GM19467 (cell line): ENCODE measurements at regions not wholly inside any gene's neighbourhood (a gene's known extent, or its start where the extent isn't known, plus 50 kb on each side); places are given as distances from the start of the nearest gene placed in this dataset.
"Not testable (repeated sequence)": the region's sequence is repeated elsewhere in the genome, so short reads cannot be mapped to it uniquely, and the experiment has no call there.

ENCODE experiments used
- ATAC-seq: cut with Tn5 transposase; IDR thresholded peaks from one replicate; pipeline ENCODE4 v1.9.1; 2021; ENCODE audit warnings: mild to moderate bottlenecking, moderate library complexity; ENCODE audit not compliant: unreplicated experiment

DNA sequence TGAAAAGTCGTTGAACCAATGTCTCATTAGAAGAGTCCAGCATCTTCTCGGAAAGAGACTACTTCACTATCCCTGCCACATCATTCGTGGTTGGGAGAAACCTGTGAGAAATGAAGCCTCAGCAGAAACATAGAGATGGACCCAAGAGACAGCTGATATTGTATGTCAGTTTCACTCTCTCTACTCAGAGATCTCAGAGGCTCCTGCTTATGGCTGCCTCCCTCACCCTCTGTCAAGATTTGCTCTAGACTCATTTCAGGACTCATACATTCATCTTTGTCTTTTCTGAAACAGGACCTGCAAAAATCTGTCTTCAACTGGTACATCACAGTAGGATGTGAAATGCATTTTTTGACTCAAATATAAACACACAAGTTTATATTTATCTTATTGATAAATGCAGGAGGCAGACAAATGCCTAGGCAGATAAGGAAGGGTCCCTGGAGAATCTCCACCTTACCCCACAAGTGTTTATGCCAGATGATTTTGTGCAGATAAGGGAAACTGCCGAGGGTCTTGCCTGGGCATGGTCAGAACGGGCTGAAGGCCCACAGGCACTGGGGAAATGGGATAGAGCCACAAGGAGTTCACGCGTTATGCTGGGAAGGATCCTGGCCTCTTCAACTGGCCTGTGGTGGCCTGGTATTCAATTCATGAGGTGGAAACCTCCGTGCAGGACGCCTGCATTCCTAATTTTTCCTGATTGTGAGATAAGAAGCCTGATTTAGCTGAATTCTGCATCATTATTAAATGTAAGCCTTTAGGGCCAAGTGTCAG, 1834.0 kb upstream of the PCDH20 start:
- ATAC-seq: no peak

GRCh38 chr13:63236667-63237396, 1821.2 kb upstream of the PCDH20 start:
- not testable (repeated sequence) for ATAC-seq

DNA sequence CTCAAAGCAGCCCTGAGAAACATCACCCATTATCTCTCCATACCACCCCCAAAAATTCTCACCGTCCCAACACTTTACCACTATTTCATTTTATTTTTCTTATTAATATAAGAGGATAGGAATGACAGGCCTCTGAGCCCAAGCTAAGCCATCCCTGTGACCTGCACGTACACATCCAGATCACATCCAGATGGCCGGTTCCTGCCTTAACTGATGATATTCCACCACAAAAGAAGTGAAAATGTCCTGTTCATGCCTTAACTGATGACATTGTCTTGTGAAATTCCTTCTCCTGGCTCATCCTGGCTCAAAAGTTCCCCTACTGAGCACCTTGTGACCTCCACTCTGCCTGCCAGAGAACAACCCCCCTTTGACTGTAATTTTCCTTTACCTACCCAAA, 1802.9 kb upstream of the PCDH20 start:
- not testable (repeated sequence) for ATAC-seq

DNA sequence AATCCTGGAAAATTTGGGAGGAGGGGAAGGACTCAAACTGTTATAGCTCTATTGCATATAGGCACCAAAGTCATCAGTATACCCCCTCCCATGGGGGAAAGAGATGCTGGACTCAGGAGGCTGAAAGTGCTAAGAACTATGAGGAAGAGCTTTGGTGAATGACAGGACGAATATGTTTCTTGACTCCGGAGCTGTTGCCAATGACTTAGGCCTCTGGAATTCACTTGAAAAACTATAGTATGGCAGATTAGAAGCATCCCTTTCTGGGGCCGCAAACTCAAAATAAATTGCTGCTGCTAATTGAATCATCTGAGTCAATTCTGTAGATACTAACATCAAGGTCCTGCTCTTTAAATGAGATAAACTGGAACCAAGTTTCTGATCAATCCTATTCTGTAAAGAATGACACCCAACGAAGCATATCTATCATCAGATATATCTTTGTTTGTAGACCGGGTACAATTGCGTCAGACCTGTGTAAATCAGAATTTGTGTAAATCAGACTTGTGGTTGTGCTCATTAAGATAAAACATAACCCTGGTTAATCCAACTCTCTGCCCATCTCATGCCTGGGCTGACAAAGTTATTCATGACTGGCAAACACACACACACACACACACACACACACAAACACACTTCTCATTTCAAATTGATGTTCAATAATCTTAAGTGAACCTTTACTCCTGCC, 1793.8 kb upstream of the PCDH20 start:
- no peak for ATAC-seq

GRCh38 chr13:63208826-63209225, 1793.2 kb upstream of the PCDH20 start:
- ATAC-seq: no peak

DNA sequence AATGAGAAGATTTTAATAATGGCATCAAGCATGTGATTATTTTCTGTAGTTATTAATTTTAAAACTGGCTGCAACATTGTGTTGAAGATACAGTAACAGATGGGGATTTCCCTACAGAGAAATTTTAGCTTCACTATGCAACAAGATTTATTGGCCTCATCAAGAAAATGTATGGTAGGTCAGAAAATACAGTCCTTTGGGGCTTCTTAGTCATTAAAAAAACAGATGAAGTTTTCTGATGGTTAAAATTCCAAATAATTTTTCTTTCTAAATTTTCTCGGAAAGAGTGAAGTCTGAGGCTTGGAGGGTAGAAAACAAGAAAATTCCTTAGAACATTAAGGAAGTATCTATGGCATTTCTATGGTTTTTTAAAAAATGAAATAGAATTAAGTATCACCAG, 1790.8 kb upstream of the PCDH20 start:
- no peak for ATAC-seq

- ATAC-seq: no peak
Observed at GRCh38 chr13:63201493-63201892, 1785.8 kb upstream of the PCDH20 start.

DNA sequence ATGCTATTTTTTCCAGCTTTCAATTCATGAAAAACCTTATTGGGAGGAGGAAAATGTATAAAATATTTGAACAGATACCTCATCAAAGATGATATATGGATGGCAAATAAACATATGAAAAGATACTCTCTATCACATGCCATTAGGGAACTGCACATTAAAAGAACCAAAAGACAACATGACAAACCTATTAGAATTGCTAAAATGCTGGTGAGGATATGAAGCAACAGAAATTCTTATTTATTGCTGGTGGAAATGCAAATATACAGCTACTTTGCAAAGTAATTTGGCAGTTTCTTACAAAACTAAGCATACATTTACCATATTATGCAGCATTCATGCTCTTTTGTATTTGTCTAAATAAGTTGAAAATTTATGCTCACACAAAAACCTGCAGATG, 1783.9 kb upstream of the PCDH20 start:
- no peak for ATAC-seq

DNA sequence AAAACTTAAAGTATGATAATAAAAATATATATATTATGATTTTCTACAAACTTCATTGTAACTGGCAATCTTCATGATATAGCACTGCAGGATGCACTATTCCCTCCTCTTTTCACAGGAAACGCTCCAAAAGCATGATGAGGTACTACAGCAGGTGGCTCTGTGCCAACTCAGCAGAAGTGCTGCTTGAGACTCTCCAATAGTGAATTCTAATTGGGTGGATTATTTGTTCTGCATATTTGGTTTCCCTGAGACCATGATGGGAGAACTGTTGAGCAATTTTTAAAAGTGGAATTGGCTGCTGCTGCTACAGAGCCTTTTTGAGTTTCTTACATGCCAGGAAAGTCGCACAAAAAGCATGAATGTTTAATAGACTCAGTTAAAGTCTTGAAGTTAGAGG, 1782.4 kb upstream of the PCDH20 start:
- no peak for ATAC-seq

- ATAC-seq: no peak
Observed at GRCh38 chr13:63195726-63196125, 1780.1 kb upstream of the PCDH20 start.

- no peak for ATAC-seq
Observed at GRCh38 chr13:63190742-63191141, 1775.1 kb upstream of the PCDH20 start.

GRCh38 chr13:63190219-63190618, 1774.6 kb upstream of the PCDH20 start:
- ATAC-seq: no peak

DNA sequence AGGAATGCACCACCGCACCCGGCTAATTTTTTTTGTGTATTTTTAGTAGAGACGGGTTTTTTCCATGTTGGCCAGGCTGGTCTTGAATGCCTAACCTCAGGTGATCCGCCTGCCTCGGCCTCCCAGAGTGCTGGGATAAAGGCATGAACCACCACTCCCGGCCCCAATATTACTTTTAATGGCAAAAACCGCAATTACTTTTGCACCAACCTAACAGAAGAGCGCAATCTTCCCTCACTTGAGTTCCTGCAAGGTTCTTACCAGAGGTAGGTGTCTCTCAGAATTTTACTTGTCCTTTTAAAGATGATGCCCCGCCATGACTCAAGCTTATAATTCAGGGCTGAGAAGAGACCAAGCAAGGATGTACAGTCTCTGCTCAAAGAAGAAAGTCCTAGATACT, 1774.1 kb upstream of the PCDH20 start:
- ATAC-seq: no peak

- no peak for ATAC-seq
Observed at GRCh38 chr13:63184693-63185092, 1769.0 kb upstream of the PCDH20 start.

- ATAC-seq: no peak
Observed at GRCh38 chr13:63175536-63175935, 1759.9 kb upstream of the PCDH20 start.

GRCh38 chr13:63167699-63168337, 1752.2 kb upstream of the PCDH20 start:
- no peak for ATAC-seq

GRCh38 chr13:63166345-63166744, 1750.7 kb upstream of the PCDH20 start:
- no peak for ATAC-seq

DNA sequence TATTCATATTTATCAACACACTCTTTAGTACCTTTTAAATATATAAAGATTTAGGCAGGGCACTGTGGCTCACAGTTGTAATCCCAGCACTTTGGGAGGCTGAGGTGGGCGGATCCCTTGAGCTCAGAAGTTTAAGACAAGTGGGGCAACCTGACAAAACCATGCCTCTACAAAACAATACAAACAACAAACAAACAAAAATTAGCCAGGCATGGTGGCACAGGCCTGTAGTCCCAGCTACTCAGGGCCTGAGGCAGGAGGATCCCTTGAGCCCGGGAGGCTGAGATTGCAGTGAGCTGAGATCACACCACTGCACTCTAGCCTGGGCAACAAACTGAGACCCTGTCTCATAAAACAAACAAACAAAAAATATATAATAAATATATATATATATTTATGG, 1748.3 kb upstream of the PCDH20 start:
- no peak for ATAC-seq

- ATAC-seq: no peak
Observed at GRCh38 chr13:63161219-63161618, 1745.6 kb upstream of the PCDH20 start.

- no peak for ATAC-seq
Observed at GRCh38 chr13:63156816-63157215, 1741.2 kb upstream of the PCDH20 start.

GRCh38 chr13:63149375-63149774, 1733.7 kb upstream of the PCDH20 start:
- ATAC-seq: no peak
